Panc1 (cell line): ENCODE measurements at regions not wholly inside any gene's neighbourhood (a gene's known extent, or its start where the extent isn't known, plus 50 kb on each side); places are given as distances from the start of the nearest gene placed in this dataset.

ENCODE experiments used
- ATAC-seq: fragments of 200-7000 bp; cut with Tn5 transposase; 2 replicates; pipeline ENCODE4 v1.9.1; 2020; ENCODE audit warnings: mild to moderate bottlenecking, moderate library complexity
- BruUV-seq: library from RNA; stranded (reverse); fragments of 400-500 nt; replicated peaks from 2 replicates; lab custom pipeline; 2021; lab: Mats Ljungman, UMichigan
- CTCF ChIA-PET: fragments of 300-600 bp; sonication (Branson Sonifier 250); formaldehyde crosslinking; loops from one replicate; lab custom pipeline; 2022; ENCODE audit warnings: antibody characterized with exemption; lab: Charles Lee
- POLR2A ChIA-PET: fragments of 300-600 bp; sonication (Branson Sonifier 250); formaldehyde crosslinking; loops from one replicate; lab custom pipeline; 2022; ENCODE audit warnings: antibody characterized with exemption; lab: Charles Lee
- DNase-seq: peaks from one replicate; pipeline ENCODE4 v3.0.0-alpha.2; 2010; ENCODE audit warnings: low read depth, low spot score
- H3K27ac ChIP-seq: 2 replicates; pipeline ENCODE4 v1.5.1; 2011; ENCODE audit warnings: mild to moderate bottlenecking, low read length, inconsistent platforms
- H3K27me3 ChIP-seq: fragments of 200-500 bp; sonication (Bioruptor generic); 2 replicates; pipeline ENCODE4 v1.6.0; 2014; ENCODE audit warnings: low read length, inconsistent platforms; ENCODE audit not compliant: control insufficient read depth, insufficient read depth
- H3K36me3 ChIP-seq: fragments of 200-500 bp; sonication (Bioruptor generic); 2 replicates; pipeline ENCODE4 v1.5.1; 2014; ENCODE audit warnings: inconsistent platforms, mild to moderate bottlenecking, low read length, moderate library complexity; ENCODE audit not compliant: control insufficient read depth, insufficient read depth
- H3K4me1 ChIP-seq: 2 replicates; pipeline ENCODE4 v1.5.1; 2011; ENCODE audit warnings: inconsistent platforms, mild to moderate bottlenecking, low read length, moderate library complexity; ENCODE audit not compliant: control insufficient read depth, insufficient read depth
- H3K4me3 ChIP-seq, 2 experiments: 2 replicates each; pipeline ENCODE4 v1.5.1; 2011 to 2012; ENCODE audit warnings: low read depth in 2 of 2, low read length in 2 of 2, mild to moderate bottlenecking in 2 of 2, inconsistent platforms in 1 of 2, moderate library complexity in 1 of 2
- H3K9me3 ChIP-seq: fragments of 200-500 bp; sonication (Bioruptor generic); 2 replicates; pipeline ENCODE4 v1.5.1; 2014; ENCODE audit warnings: low read depth, mild to moderate bottlenecking, inconsistent platforms, low read length, moderate library complexity; ENCODE audit not compliant: control insufficient read depth, insufficient read depth
- POLR2AphosphoS5 ChIP-seq: IDR thresholded peaks from 2 replicates; pipeline ENCODE4 v1.6.1; 2012; ENCODE audit warnings: mild to moderate bottlenecking, low read depth, low read length, moderate library complexity
- SIN3A ChIP-seq: IDR thresholded peaks from 2 replicates; pipeline ENCODE4 v1.6.1; 2012; ENCODE audit warnings: low read depth, mild to moderate bottlenecking, low read length, moderate library complexity, borderline replicate concordance; ENCODE audit not compliant: insufficient read depth
- TCF7L2 ChIP-seq: IDR thresholded peaks from 2 replicates; pipeline ENCODE4 v1.6.1; 2011; ENCODE audit warnings: mild to moderate bottlenecking, low read depth, low read length, inconsistent platforms
- in situ Hi-C: cut with HindIII; loops from 2 replicates; pipeline ENCODE4 v1.10.0; 2016; ENCODE audit warnings: low sequenced_read_pairs, low pct_unique_long_range_greater_than_20kb
- intact Hi-C: fragments of 100-400 bp; cut with micrococcal nuclease; formaldehyde crosslinking; loops from one replicate; pipeline ENCODE4 v1.10.0; 2022; ENCODE audit not compliant: unreplicated experiment
- TF ChIP-seq, protein P1 (sequence below), 2 experiments: IDR thresholded peaks; 2 replicates each; pipeline ENCODE4 v1.6.1; 2011 to 2012; ENCODE audit warnings: low read depth in 2 of 2, control low read depth in 1 of 2, low read length in 1 of 2, mild to moderate bottlenecking in 1 of 2, moderate library complexity in 1 of 2; ENCODE audit not compliant: insufficient read depth in 1 of 2
- TF ChIP-seq, protein P2 (sequence below): fragments of 450-650 bp; IDR thresholded peaks from 2 replicates; pipeline ENCODE4 v1.5.1; 2017; ENCODE audit warnings: mild to moderate bottlenecking

GRCh38 chr6:150544793-150545192 lies 54.9 kb upstream of the PLEKHG1 start:
- intact Hi-C loops: no loop called here
- POLR2A ChIA-PET: no interaction called here
- Histone ChIP-seq H3K36me3 (no peaks in the 10 kb centered on the region), H3K27me3 (peaks cover 5% of the 10 kb centered on the region; the same call in 1 of the 2 replicates), H3K4me3 (no peak overlapping the region), H3K9me3 (no peaks in the 10 kb centered on the region), H3K4me1 (no peaks in the 10 kb centered on the region), H3K27ac (no peak overlapping the region)
- in situ Hi-C loops: no loop called here
- no TSS peak for BruUV-seq
- CTCF ChIA-PET: no interaction called here
- DNase-seq: no peak
- TF ChIP-seq, protein P1, sequence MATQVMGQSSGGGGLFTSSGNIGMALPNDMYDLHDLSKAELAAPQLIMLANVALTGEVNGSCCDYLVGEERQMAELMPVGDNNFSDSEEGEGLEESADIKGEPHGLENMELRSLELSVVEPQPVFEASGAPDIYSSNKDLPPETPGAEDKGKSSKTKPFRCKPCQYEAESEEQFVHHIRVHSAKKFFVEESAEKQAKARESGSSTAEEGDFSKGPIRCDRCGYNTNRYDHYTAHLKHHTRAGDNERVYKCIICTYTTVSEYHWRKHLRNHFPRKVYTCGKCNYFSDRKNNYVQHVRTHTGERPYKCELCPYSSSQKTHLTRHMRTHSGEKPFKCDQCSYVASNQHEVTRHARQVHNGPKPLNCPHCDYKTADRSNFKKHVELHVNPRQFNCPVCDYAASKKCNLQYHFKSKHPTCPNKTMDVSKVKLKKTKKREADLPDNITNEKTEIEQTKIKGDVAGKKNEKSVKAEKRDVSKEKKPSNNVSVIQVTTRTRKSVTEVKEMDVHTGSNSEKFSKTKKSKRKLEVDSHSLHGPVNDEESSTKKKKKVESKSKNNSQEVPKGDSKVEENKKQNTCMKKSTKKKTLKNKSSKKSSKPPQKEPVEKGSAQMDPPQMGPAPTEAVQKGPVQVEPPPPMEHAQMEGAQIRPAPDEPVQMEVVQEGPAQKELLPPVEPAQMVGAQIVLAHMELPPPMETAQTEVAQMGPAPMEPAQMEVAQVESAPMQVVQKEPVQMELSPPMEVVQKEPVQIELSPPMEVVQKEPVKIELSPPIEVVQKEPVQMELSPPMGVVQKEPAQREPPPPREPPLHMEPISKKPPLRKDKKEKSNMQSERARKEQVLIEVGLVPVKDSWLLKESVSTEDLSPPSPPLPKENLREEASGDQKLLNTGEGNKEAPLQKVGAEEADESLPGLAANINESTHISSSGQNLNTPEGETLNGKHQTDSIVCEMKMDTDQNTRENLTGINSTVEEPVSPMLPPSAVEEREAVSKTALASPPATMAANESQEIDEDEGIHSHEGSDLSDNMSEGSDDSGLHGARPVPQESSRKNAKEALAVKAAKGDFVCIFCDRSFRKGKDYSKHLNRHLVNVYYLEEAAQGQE (IDR thresholded peaks at IDR 0.05; ENCODE audit: insufficient read depth in 1 of 2, low read depth in 2 of 2, low read length in 1 of 2): no peak
- TF ChIP-seq POLR2AphosphoS5 (no peak), SIN3A (no peak), TCF7L2 (no peak)
- TF ChIP-seq, protein P2, sequence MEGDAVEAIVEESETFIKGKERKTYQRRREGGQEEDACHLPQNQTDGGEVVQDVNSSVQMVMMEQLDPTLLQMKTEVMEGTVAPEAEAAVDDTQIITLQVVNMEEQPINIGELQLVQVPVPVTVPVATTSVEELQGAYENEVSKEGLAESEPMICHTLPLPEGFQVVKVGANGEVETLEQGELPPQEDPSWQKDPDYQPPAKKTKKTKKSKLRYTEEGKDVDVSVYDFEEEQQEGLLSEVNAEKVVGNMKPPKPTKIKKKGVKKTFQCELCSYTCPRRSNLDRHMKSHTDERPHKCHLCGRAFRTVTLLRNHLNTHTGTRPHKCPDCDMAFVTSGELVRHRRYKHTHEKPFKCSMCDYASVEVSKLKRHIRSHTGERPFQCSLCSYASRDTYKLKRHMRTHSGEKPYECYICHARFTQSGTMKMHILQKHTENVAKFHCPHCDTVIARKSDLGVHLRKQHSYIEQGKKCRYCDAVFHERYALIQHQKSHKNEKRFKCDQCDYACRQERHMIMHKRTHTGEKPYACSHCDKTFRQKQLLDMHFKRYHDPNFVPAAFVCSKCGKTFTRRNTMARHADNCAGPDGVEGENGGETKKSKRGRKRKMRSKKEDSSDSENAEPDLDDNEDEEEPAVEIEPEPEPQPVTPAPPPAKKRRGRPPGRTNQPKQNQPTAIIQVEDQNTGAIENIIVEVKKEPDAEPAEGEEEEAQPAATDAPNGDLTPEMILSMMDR: no peak
- no peak for ATAC-seq

GRCh38 chr6:150546457-150546856 lies 53.2 kb upstream of the PLEKHG1 start:
- ChIA-PET CTCF (no interaction called here), POLR2A (interaction anchor here (0.6 kb wide), 1 partner anchor 434 kb away, joined by 7 read pairs; no protein-coding TSS in a partner anchor)
- in situ Hi-C loops (no loop called here), intact Hi-C loops (no loop called here)
- DNase-seq (no peak), ATAC-seq (no peak)
- no TSS peak for BruUV-seq
- H3K36me3 ChIP-seq: no peaks in the 10 kb centered on the region
- TF ChIP-seq, protein P1 (IDR thresholded peaks at IDR 0.05; ENCODE audit: insufficient read depth in 1 of 2, low read depth in 2 of 2, low read length in 1 of 2): no peak
- TF ChIP-seq TCF7L2: no peak
- no peak for TF ChIP-seq SIN3A
- TF ChIP-seq, protein P2: no peak
- TF ChIP-seq POLR2AphosphoS5: no peak
- H3K4me1 ChIP-seq: no peaks in the 10 kb centered on the region
- peaks cover 5% of the 10 kb centered on the region; the same call in 1 of the 2 replicates for H3K27me3 ChIP-seq
- no peaks in the 10 kb centered on the region for H3K9me3 ChIP-seq
- H3K27ac ChIP-seq: no peak overlapping the region
- no peak overlapping the region for H3K4me3 ChIP-seq
